ENCODE measurements at regions not wholly inside any gene's neighbourhood (a gene's known extent, or its start where the extent isn't known, plus 50 kb on each side); places are given as distances from the start of the nearest gene placed in this dataset.

- no peaks in the 10 kb centered on the region for H3K36me3 Mint-ChIP-seq (ENCODE audit: low read depth)
- no peak overlapping the region for H3K4me3 Mint-ChIP-seq
- DNase-seq: no peak
- ATAC-seq (ENCODE audit: low read depth): no peak
- H3K27ac Mint-ChIP-seq: no peak overlapping the region
- H3K27me3 Mint-ChIP-seq: no peaks in the 10 kb centered on the region
- CTCF ChIA-PET: no interaction called here
- H3K9me3 Mint-ChIP-seq: no peaks in the 10 kb centered on the region
- intact Hi-C loops (cut with micrococcal nuclease): no loop called here
- no peaks in the 10 kb centered on the region for H3K4me1 Mint-ChIP-seq
- POLR2A ChIA-PET: no interaction called here
- no peak for TF ChIP-seq CTCF (IDR thresholded peaks at IDR 0.05)
These were observed 138.5 kb upstream of the COBL start for GRCh38 chr7:51455086-51455485.

- intact Hi-C loops (cut with micrococcal nuclease): no loop called here
- no peak overlapping the region for H3K27ac Mint-ChIP-seq
- no peaks in the 10 kb centered on the region for H3K27me3 Mint-ChIP-seq
- ATAC-seq (ENCODE audit: low read depth): no peak
- no peak for TF ChIP-seq CTCF (IDR thresholded peaks at IDR 0.05)
- no peak overlapping the region for H3K4me3 Mint-ChIP-seq
- no peak for DNase-seq
- no peaks in the 10 kb centered on the region for H3K4me1 Mint-ChIP-seq
- ChIA-PET CTCF (no interaction called here), POLR2A (no interaction called here)
- H3K9me3 Mint-ChIP-seq: no peaks in the 10 kb centered on the region
- no peaks in the 10 kb centered on the region for H3K36me3 Mint-ChIP-seq (ENCODE audit: low read depth)
These were observed 136.1 kb upstream of the COBL start for GRCh38 chr7:51452694-51453093.

GRCh38 chr7:51451751-51452476 lies 135.3 kb upstream of the COBL start:
- Mint-ChIP-seq H3K9me3 (no peaks in the 10 kb centered on the region), H3K27me3 (no peaks in the 10 kb centered on the region), H3K4me1 (no peaks in the 10 kb centered on the region), H3K36me3 (ENCODE audit: low read depth) (no peaks in the 10 kb centered on the region), H3K4me3 (no peak overlapping the region), H3K27ac (no peak overlapping the region)
- no peak for DNase-seq
- ATAC-seq (ENCODE audit: low read depth): no peak
- intact Hi-C loops (cut with micrococcal nuclease): no loop called here
- TF ChIP-seq CTCF (IDR thresholded peaks at IDR 0.05): no peak
- POLR2A ChIA-PET: no interaction called here
- CTCF ChIA-PET: no interaction called here

GRCh38 chr7:51450541-51450940 lies 133.9 kb upstream of the COBL start:
- ATAC-seq (ENCODE audit: low read depth): no peak
- no peak for TF ChIP-seq CTCF (IDR thresholded peaks at IDR 0.05)
- H3K27me3 Mint-ChIP-seq: no peaks in the 10 kb centered on the region
- ChIA-PET POLR2A (no interaction called here), CTCF (no interaction called here)
- H3K27ac Mint-ChIP-seq: no peak overlapping the region
- H3K4me1 Mint-ChIP-seq: no peaks in the 10 kb centered on the region
- H3K9me3 Mint-ChIP-seq: no peaks in the 10 kb centered on the region
- H3K36me3 Mint-ChIP-seq (ENCODE audit: low read depth): no peaks in the 10 kb centered on the region
- DNase-seq: no peak
- intact Hi-C loops (cut with micrococcal nuclease): no loop called here
- no peak overlapping the region for H3K4me3 Mint-ChIP-seq

- H3K27ac Mint-ChIP-seq: no peak overlapping the region
- H3K4me3 Mint-ChIP-seq: no peak overlapping the region
- no peak for DNase-seq
- POLR2A ChIA-PET: no interaction called here
- CTCF ChIA-PET: no interaction called here
- H3K9me3 Mint-ChIP-seq: peaks cover 8% of the 10 kb centered on the region
- intact Hi-C loops (cut with micrococcal nuclease): no loop called here
- no peaks in the 10 kb centered on the region for H3K27me3 Mint-ChIP-seq
- H3K36me3 Mint-ChIP-seq (ENCODE audit: low read depth): no peaks in the 10 kb centered on the region
- H3K4me1 Mint-ChIP-seq: no peaks in the 10 kb centered on the region
- no peak for ATAC-seq (ENCODE audit: low read depth)
- no peak for TF ChIP-seq CTCF (IDR thresholded peaks at IDR 0.05)
These were observed 130.2 kb upstream of the COBL start for GRCh38 chr7:51446785-51447184.

Measured in activated B cell treated with CpG ODN at 0.5 μM for 24 hours (primary cell).